GM12873 (cell line): ENCODE measurements at regions not wholly inside any gene's neighbourhood (a gene's known extent, or its start where the extent isn't known, plus 50 kb on each side); places are given as distances from the start of the nearest gene placed in this dataset.

Experiments used
- TF ChIP-seq, protein P1 (sequence below): IDR thresholded peaks from 2 replicates; pipeline ENCODE4 v1.5.1; 2012; ENCODE audit warnings: low read depth, mild to moderate bottlenecking, moderate library complexity, low read length, control low read depth; ENCODE audit not compliant: insufficient read depth; ENCODE audit errors: missing control alignments

GRCh38 chr18:22114526-22115321 lies 54.7 kb upstream of the GATA6 start:
- TF ChIP-seq, protein P1, sequence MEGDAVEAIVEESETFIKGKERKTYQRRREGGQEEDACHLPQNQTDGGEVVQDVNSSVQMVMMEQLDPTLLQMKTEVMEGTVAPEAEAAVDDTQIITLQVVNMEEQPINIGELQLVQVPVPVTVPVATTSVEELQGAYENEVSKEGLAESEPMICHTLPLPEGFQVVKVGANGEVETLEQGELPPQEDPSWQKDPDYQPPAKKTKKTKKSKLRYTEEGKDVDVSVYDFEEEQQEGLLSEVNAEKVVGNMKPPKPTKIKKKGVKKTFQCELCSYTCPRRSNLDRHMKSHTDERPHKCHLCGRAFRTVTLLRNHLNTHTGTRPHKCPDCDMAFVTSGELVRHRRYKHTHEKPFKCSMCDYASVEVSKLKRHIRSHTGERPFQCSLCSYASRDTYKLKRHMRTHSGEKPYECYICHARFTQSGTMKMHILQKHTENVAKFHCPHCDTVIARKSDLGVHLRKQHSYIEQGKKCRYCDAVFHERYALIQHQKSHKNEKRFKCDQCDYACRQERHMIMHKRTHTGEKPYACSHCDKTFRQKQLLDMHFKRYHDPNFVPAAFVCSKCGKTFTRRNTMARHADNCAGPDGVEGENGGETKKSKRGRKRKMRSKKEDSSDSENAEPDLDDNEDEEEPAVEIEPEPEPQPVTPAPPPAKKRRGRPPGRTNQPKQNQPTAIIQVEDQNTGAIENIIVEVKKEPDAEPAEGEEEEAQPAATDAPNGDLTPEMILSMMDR, result no peak

- TF ChIP-seq, protein P1, result no peak
Measured at GRCh38 chr18:22115573-22115972, 53.8 kb upstream of the GATA6 start.
